ENCODE measurements at regions not wholly inside any gene's neighbourhood (a gene's known extent, or its start where the extent isn't known, plus 50 kb on each side); places are given as distances from the start of the nearest gene placed in this dataset.

- DNase-seq, result no peak
Observed at GRCh38 chr4:123102897-123103471, 180.6 kb upstream of the NUDT6 start.

- DNase-seq, result no peak
Observed at GRCh38 chr4:123104310-123105025, 182.1 kb upstream of the NUDT6 start.

- DNase-seq, result no peak
Observed at GRCh38 chr4:123105026-123105420, 182.6 kb upstream of the NUDT6 start.

- no peak for DNase-seq
Observed at GRCh38 chr4:123106747-123107146, 184.3 kb upstream of the NUDT6 start.

GRCh38 chr4:123107444-123108252 is 185.3 kb upstream of the NUDT6 start:
- no peak for DNase-seq

GRCh38 chr4:123109139-123109538 is 186.7 kb upstream of the NUDT6 start:
- no peak for DNase-seq

- no peak for DNase-seq
Observed at GRCh38 chr4:123110147-123110546, 187.8 kb upstream of the NUDT6 start.

- DNase-seq, result no peak
Observed at GRCh38 chr4:123110685-123111084, 188.3 kb upstream of the NUDT6 start.

GRCh38 chr4:123113155-123113554 is 190.8 kb upstream of the NUDT6 start:
- no peak for DNase-seq

GRCh38 chr4:123114084-123114914 is 191.9 kb upstream of the NUDT6 start:
- DNase-seq, result no peak

- no peak for DNase-seq
Observed at GRCh38 chr4:123114915-123115756, 192.7 kb upstream of the NUDT6 start.

- no peak for DNase-seq
Observed at GRCh38 chr4:123116412-123116811, 194.0 kb upstream of the NUDT6 start.

GRCh38 chr4:123120473-123120872 is 198.1 kb upstream of the NUDT6 start:
- no peak for DNase-seq

GRCh38 chr4:123121241-123121907 is 199.0 kb upstream of the NUDT6 start:
- DNase-seq, result no peak

GRCh38 chr4:123125477-123125876 is 203.1 kb upstream of the NUDT6 start:
- no peak for DNase-seq

GRCh38 chr4:123127218-123127617 is 204.8 kb upstream of the NUDT6 start:
- DNase-seq, result no peak

GRCh38 chr4:123127875-123128274 is 205.5 kb upstream of the NUDT6 start:
- DNase-seq, result no peak

- no peak for DNase-seq
Observed at GRCh38 chr4:123133397-123134050, 211.1 kb upstream of the NUDT6 start.

GRCh38 chr4:123144616-123145015 is 222.2 kb upstream of the NUDT6 start:
- no peak for DNase-seq

GRCh38 chr4:123158576-123158975 is 236.2 kb upstream of the NUDT6 start:
- DNase-seq, result no peak

- DNase-seq, result no peak
Observed at GRCh38 chr4:123159479-123159878, 237.1 kb upstream of the NUDT6 start.
